GM18868 (cell line): ENCODE measurements at regions not wholly inside any gene's neighbourhood (a gene's known extent, or its start where the extent isn't known, plus 50 kb on each side); places are given as distances from the start of the nearest gene placed in this dataset.
"Not testable (repeated sequence)": the region's sequence is repeated elsewhere in the genome, so short reads cannot be mapped to it uniquely, and the experiment has no call there.

Experiments
- ATAC-seq: cut with Tn5 transposase; IDR thresholded peaks from one replicate; pipeline ENCODE4 v1.9.1; 2021; ENCODE audit warnings: mild to moderate bottlenecking, moderate library complexity; ENCODE audit not compliant: unreplicated experiment

- ATAC-seq, result no peak
Measured at GRCh38 chr6:115575285-115575684, 485.4 kb downstream of the FRK start.

GRCh38 chr6:115573861-115574260 lies 486.8 kb downstream of the FRK start:
- ATAC-seq, result no peak

GRCh38 chr6:115570331-115570730 lies 490.4 kb downstream of the FRK start:
- ATAC-seq, result no peak

- no peak for ATAC-seq
Measured at GRCh38 chr6:115554060-115554459, 506.6 kb downstream of the FRK start.

GRCh38 chr6:115551527-115551926 lies 509.2 kb downstream of the FRK start:
- ATAC-seq, result no peak

GRCh38 chr6:115545672-115545986 lies 515.1 kb downstream of the FRK start:
- ATAC-seq, result no peak

GRCh38 chr6:115544765-115545671 lies 515.7 kb downstream of the FRK start:
- ATAC-seq, result no peak

- no peak for ATAC-seq
Measured at GRCh38 chr6:115540077-115540869, 520.4 kb downstream of the FRK start.

- no peak for ATAC-seq
Measured at GRCh38 chr6:115539531-115539930, 521.2 kb downstream of the FRK start.

GRCh38 chr6:115524821-115525220 lies 535.9 kb downstream of the FRK start:
- ATAC-seq, result no peak

GRCh38 chr6:115521747-115522146 lies 538.9 kb downstream of the FRK start:
- ATAC-seq, result not testable (repeated sequence)

GRCh38 chr6:115514656-115515055 lies 546.0 kb downstream of the FRK start:
- ATAC-seq, result no peak

- no peak for ATAC-seq
Measured at GRCh38 chr6:115512923-115513322, 547.8 kb downstream of the FRK start.

GRCh38 chr6:115511771-115512170 lies 548.9 kb downstream of the FRK start:
- no peak for ATAC-seq

GRCh38 chr6:115502432-115502831 lies 558.3 kb downstream of the FRK start:
- not testable (repeated sequence) for ATAC-seq

GRCh38 chr6:115495184-115495583 lies 565.5 kb downstream of the FRK start:
- no peak for ATAC-seq

- ATAC-seq, result no peak
Measured at GRCh38 chr6:115487331-115487730, 573.4 kb downstream of the FRK start.

GRCh38 chr6:115485400-115485799 lies 575.3 kb downstream of the FRK start:
- no peak for ATAC-seq

- not testable (repeated sequence) for ATAC-seq
Measured at GRCh38 chr6:115480543-115480942, 580.1 kb downstream of the FRK start.

- no peak for ATAC-seq
Measured at GRCh38 chr6:115474443-115475041, 586.1 kb downstream of the FRK start.

GRCh38 chr6:115468272-115469005 lies 592.3 kb downstream of the FRK start:
- ATAC-seq, result no peak
